ENCODE measurements at regions not wholly inside any gene's neighbourhood (a gene's known extent, or its start where the extent isn't known, plus 50 kb on each side); places are given as distances from the start of the nearest gene placed in this dataset.

DNA sequence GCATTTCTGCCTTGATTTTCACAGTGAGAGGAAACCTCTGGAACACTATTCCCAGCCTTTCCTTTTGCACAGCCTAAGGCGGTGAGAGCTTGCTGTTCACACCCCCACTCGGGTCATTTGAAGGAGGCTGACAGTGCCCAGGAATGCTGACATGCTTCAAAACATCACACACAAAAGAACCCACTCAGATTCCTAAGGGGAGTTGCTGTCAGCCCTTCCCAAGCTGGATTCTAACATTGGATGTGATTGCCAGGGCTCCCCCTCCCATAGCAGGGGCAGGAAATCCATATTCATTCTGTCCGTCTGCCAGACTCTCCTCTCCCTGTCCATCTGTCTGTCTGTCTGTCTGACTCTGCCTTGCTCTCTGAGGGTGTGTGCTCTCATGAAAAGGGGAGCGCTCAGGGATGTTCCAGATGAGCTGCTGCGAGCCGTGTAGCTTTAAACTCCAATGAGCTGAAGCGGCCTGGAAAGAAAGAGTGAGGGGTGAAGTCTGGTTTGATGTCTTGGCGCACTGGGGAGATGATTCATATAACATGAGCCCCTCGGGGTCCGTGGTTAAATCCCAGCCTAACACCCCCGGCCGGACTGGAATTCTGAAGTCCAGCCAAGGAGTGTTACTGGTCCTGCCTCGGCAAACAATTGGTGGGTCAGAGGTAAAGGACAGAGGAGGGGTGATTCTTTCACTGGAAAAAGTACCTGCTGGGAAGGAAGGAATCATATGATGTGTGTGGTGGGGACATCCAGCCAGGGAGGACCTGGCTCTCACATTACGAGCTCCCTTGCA lies 517.0 kb downstream of the CCDC171 start:
- Histone ChIP-seq H3K4me1 (ENCODE audit: control insufficient read depth, insufficient read depth, low read length) (peaks cover 22% of the 10 kb centered on the region), H3K4me3 (ENCODE audit: insufficient read depth, low read depth, low read length) (no peak overlapping the region), H3K36me3 (ENCODE audit: control insufficient read depth, insufficient read depth, low read length) (no peaks in the 10 kb centered on the region), H3K27ac (ENCODE audit: insufficient read depth, low read depth, low read length, poor library complexity, severe bottlenecking) (no peak overlapping the region), H3K9me3 (ENCODE audit: control insufficient read depth, low read length) (no peaks in the 10 kb centered on the region), H3K27me3 (ENCODE audit: control insufficient read depth, insufficient read depth, low read length, poor library complexity, severe bottlenecking) (no peaks in the 10 kb centered on the region)
- WGBS, 2 experiments = 81 to 85% methylated on average over 14 of the region's 14 CpGs

GRCh38 chr9:16070455-16071145 lies 517.8 kb downstream of the CCDC171 start:
- 91 to 92% methylated on average over 8 of the region's 8 CpGs for WGBS, 2 experiments

DNA sequence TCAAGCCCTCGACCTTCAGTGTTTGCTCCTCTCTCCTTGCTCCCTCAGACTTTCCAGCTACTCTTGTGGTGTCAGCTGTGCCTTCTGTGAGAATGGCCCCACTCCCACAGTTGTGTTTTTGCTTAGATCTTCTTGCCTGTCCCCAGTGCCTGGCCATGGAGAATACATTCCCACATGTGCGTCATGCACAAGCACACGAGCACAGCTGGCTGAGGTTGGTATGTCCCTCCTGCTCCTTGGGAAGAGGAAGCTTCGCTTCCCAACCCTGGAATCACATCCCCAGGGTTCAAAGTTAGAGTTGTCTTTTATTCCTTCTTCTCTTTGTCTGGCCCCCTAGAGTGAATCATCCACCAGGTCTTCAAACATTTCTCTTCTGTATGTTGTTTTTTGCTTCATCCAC lies 518.6 kb downstream of the CCDC171 start:
- no peaks in the 10 kb centered on the region for H3K9me3 ChIP-seq (ENCODE audit: control insufficient read depth, low read length)
- H3K36me3 ChIP-seq (ENCODE audit: control insufficient read depth, insufficient read depth, low read length) = no peaks in the 10 kb centered on the region
- peaks cover 19% of the 10 kb centered on the region for H3K4me1 ChIP-seq (ENCODE audit: control insufficient read depth, insufficient read depth, low read length)
- no peak overlapping the region for H3K27ac ChIP-seq (ENCODE audit: insufficient read depth, low read depth, low read length, poor library complexity, severe bottlenecking)
- no peaks in the 10 kb centered on the region for H3K27me3 ChIP-seq (ENCODE audit: control insufficient read depth, insufficient read depth, low read length, poor library complexity, severe bottlenecking)
- no peak overlapping the region for H3K4me3 ChIP-seq (ENCODE audit: insufficient read depth, low read depth, low read length)
- 93 to 94% methylated on average over 4 of the region's 4 CpGs for WGBS, 2 experiments

More at GRCh38 chr9:16070455-16071145, 517.8 kb downstream of the CCDC171 start:
- Histone ChIP-seq H3K27ac (ENCODE audit: insufficient read depth, low read depth, low read length, poor library complexity, severe bottlenecking) (no peak overlapping the region), H3K4me3 (ENCODE audit: insufficient read depth, low read depth, low read length) (no peak overlapping the region), H3K4me1 (ENCODE audit: control insufficient read depth, insufficient read depth, low read length) (peaks cover 19% of the 10 kb centered on the region), H3K27me3 (ENCODE audit: control insufficient read depth, insufficient read depth, low read length, poor library complexity, severe bottlenecking) (no peaks in the 10 kb centered on the region), H3K36me3 (ENCODE audit: control insufficient read depth, insufficient read depth, low read length) (no peaks in the 10 kb centered on the region), H3K9me3 (ENCODE audit: control insufficient read depth, low read length) (no peaks in the 10 kb centered on the region)

DNA sequence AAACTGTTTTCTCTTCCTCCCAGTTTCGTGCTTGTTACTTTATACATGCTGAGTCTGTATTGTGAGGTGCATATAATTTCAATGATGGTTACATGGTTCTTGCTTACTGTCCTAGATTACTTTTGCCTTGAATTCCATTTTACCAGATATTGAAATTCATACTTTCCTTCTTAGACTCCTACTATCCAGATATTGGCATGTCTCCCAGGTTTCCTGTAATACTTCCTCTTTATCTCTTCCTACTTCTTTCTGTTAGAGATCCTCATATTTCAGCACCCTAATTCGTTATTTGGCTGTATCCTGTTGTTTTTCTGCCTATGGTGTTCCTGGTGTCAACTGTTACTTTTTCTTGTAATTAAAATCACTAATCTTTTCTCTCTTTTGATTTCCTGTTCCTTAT lies 522.1 kb downstream of the CCDC171 start:
- H3K27me3 ChIP-seq (ENCODE audit: control insufficient read depth, insufficient read depth, low read length, poor library complexity, severe bottlenecking) = no peaks in the 10 kb centered on the region
- no peaks in the 10 kb centered on the region for H3K9me3 ChIP-seq (ENCODE audit: control insufficient read depth, low read length)
- H3K27ac ChIP-seq (ENCODE audit: insufficient read depth, low read depth, low read length, poor library complexity, severe bottlenecking) = no peak overlapping the region
- 68 to 76% methylated on average over 2 of the region's 2 CpGs for WGBS, 2 experiments
- peaks cover 11% of the 10 kb centered on the region for H3K4me1 ChIP-seq (ENCODE audit: control insufficient read depth, insufficient read depth, low read length)
- no peaks in the 10 kb centered on the region for H3K36me3 ChIP-seq (ENCODE audit: control insufficient read depth, insufficient read depth, low read length)
- H3K4me3 ChIP-seq (ENCODE audit: insufficient read depth, low read depth, low read length) = no peak overlapping the region

DNA sequence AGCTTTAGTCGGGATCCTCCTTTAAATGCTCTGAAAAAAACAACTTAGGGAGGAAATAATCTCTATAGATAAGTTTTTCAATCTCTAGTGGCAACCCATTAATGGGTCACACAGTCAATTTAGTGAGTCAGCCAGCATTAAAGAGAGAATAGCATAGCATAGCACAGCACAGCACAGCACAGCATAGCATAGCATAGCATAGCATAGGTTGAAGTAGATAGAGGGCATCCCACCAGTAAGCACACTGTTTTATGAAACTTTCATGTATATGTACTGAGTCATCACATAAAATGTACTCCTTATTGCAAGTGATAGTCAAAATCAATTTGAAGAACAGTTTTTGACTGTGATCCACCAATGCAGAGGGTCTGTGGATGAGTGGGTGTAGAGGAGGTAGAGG lies 522.9 kb downstream of the CCDC171 start:
- Histone ChIP-seq H3K36me3 (ENCODE audit: control insufficient read depth, insufficient read depth, low read length) (no peaks in the 10 kb centered on the region), H3K4me1 (ENCODE audit: control insufficient read depth, insufficient read depth, low read length) (peaks cover 4% of the 10 kb centered on the region), H3K27me3 (ENCODE audit: control insufficient read depth, insufficient read depth, low read length, poor library complexity, severe bottlenecking) (no peaks in the 10 kb centered on the region), H3K27ac (ENCODE audit: insufficient read depth, low read depth, low read length, poor library complexity, severe bottlenecking) (no peak overlapping the region), H3K9me3 (ENCODE audit: control insufficient read depth, low read length) (no peaks in the 10 kb centered on the region), H3K4me3 (ENCODE audit: insufficient read depth, low read depth, low read length) (no peak overlapping the region)
- 83 to 85% methylated on average over 1 of the region's 1 CpG for WGBS, 2 experiments

DNA sequence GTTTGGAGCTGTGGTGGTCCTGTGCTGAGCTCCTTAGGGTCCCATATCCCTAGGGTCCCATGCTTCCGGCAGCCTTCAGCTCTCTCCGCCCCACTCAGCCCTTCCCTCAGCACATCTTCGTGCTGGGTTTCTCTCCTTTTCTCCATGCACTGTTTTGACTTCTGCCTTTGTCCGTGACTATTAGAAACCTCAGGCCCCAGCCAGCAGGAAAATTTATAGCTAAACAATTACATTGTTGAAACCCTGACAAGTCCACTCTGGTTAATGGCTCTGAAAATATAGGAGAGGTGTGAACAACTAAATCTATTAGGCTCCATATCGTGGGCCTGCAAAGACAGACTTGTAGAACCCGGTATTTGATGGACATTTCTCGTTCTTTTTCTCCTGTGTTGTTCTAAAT lies 523.7 kb downstream of the CCDC171 start:
- H3K36me3 ChIP-seq (ENCODE audit: control insufficient read depth, insufficient read depth, low read length) = no peaks in the 10 kb centered on the region
- WGBS, 2 experiments = 95 to 97% methylated on average over 7 of the region's 7 CpGs
- H3K4me3 ChIP-seq (ENCODE audit: insufficient read depth, low read depth, low read length) = no peak overlapping the region
- no peaks in the 10 kb centered on the region for H3K4me1 ChIP-seq (ENCODE audit: control insufficient read depth, insufficient read depth, low read length)
- H3K27ac ChIP-seq (ENCODE audit: insufficient read depth, low read depth, low read length, poor library complexity, severe bottlenecking) = no peak overlapping the region
- H3K9me3 ChIP-seq (ENCODE audit: control insufficient read depth, low read length) = no peaks in the 10 kb centered on the region
- no peaks in the 10 kb centered on the region for H3K27me3 ChIP-seq (ENCODE audit: control insufficient read depth, insufficient read depth, low read length, poor library complexity, severe bottlenecking)

DNA sequence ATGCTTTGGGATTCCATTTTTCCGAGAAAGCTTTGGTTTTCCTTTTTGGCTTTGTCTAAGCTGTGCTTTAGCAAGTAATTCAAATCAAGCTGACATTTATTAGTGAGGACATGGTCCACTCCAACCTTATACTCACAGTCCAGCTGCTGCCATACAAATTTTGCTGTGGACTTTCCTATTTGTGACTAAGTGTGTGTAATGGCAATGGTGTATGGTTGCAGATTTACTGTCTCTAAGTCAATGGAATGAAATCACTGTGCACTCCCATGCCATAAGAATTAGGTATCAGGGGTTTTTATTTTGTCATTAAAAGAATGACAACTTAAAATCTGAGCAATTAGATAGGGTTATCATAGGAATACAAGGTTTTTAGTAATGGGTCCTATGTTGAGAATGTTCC lies 530.0 kb downstream of the CCDC171 start:
- H3K27me3 ChIP-seq (ENCODE audit: control insufficient read depth, insufficient read depth, low read length, poor library complexity, severe bottlenecking) = no peaks in the 10 kb centered on the region
- H3K9me3 ChIP-seq (ENCODE audit: control insufficient read depth, low read length) = no peaks in the 10 kb centered on the region
- 94% methylated on average over 1 of the region's 1 CpG; no CpG with 5 or more reads in 1 of the 2 experiments for WGBS, 2 experiments
- no peaks in the 10 kb centered on the region for H3K4me1 ChIP-seq (ENCODE audit: control insufficient read depth, insufficient read depth, low read length)
- no peak overlapping the region for H3K4me3 ChIP-seq (ENCODE audit: insufficient read depth, low read depth, low read length)
- no peak overlapping the region for H3K27ac ChIP-seq (ENCODE audit: insufficient read depth, low read depth, low read length, poor library complexity, severe bottlenecking)
- H3K36me3 ChIP-seq (ENCODE audit: control insufficient read depth, insufficient read depth, low read length) = no peaks in the 10 kb centered on the region

GRCh38 chr9:16085167-16085726 lies 532.4 kb downstream of the CCDC171 start:
- 91 to 96% methylated on average over 5 of the region's 5 CpGs for WGBS, 2 experiments
- H3K36me3 ChIP-seq (ENCODE audit: control insufficient read depth, insufficient read depth, low read length) = no peaks in the 10 kb centered on the region

DNA sequence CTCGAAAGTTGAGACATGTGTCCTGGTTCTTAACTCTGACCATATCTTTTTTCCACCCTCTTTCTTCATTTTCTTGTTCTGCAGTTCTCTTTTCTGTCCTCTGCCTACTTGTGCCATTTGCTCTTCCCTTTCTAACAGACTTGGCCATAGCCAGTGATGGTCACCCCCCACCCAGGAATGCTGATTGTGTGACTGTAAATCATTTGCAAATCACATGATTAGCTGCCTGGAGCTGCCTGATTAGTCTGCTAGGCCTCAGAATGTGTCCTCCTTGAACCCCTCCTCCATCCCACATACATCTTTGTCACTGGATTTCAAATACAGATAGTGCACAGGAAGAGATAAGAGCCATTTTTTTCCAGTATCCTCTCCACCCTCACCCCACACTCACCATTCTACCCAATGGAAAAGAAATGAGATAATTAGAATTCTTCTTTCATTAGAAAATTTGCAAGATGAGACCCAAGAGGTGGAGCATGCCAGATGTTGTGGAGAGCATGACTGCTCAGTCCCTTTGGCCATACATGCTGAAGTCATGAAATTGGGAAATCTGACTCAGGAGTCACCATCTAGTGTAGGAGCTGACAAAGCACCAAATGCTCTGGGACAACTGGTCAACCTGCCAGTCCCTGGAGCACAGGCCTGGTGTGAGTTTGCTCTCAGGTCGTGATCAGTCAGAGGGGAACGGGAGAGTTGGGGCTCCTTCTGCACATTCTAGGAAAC lies 538.2 kb downstream of the CCDC171 start:
- H3K4me3 ChIP-seq (ENCODE audit: insufficient read depth, low read depth, low read length) = no peak overlapping the region
- whole genome bisulfite sequencing, 2 experiments = 78 to 81% methylated on average over 3 of the region's 3 CpGs
- no peaks in the 10 kb centered on the region for H3K36me3 ChIP-seq (ENCODE audit: control insufficient read depth, insufficient read depth, low read length)
- no peaks in the 10 kb centered on the region for H3K27me3 ChIP-seq (ENCODE audit: control insufficient read depth, insufficient read depth, low read length, poor library complexity, severe bottlenecking)
- no peaks in the 10 kb centered on the region for H3K9me3 ChIP-seq (ENCODE audit: control insufficient read depth, low read length)
- no peak overlapping the region for H3K27ac ChIP-seq (ENCODE audit: insufficient read depth, low read depth, low read length, poor library complexity, severe bottlenecking)
- peaks cover 2% of the 10 kb centered on the region for H3K4me1 ChIP-seq (ENCODE audit: control insufficient read depth, insufficient read depth, low read length)

More at GRCh38 chr9:16085167-16085726, 532.4 kb downstream of the CCDC171 start:
- H3K4me3 ChIP-seq (ENCODE audit: insufficient read depth, low read depth, low read length) = no peak overlapping the region
- no peaks in the 10 kb centered on the region for H3K9me3 ChIP-seq (ENCODE audit: control insufficient read depth, low read length)
- H3K27me3 ChIP-seq (ENCODE audit: control insufficient read depth, insufficient read depth, low read length, poor library complexity, severe bottlenecking) = no peaks in the 10 kb centered on the region
- H3K27ac ChIP-seq (ENCODE audit: insufficient read depth, low read depth, low read length, poor library complexity, severe bottlenecking) = no peak overlapping the region
- H3K4me1 ChIP-seq (ENCODE audit: control insufficient read depth, insufficient read depth, low read length) = no peaks in the 10 kb centered on the region

Data from ectodermal cell (in vitro differentiated cells).